Right cardiac atrium (tissue), 5 donors: ENCODE measurements at regions not wholly inside any gene's neighbourhood (a gene's known extent, or its start where the extent isn't known, plus 50 kb on each side); places are given as distances from the start of the nearest gene placed in this dataset.

Experiments
- ATAC-seq, 2 donors: fragments of 200-7000 bp; cut with Tn5 transposase; one replicate each; pipeline versions ENCODE4 v1.8.0 to v1.9.1; 2020; ENCODE audit warnings: moderate library complexity in 2 of 2, mild to moderate bottlenecking in 1 of 2
- DNase-seq, 3 donors: peaks; one replicate each; pipeline ENCODE4 v3.0.0-alpha.2; 2020
- H3K27ac ChIP-seq: one replicate; pipeline ENCODE4 v1.5.1; 2013; ENCODE audit warnings: mild to moderate bottlenecking, low read length, control low read depth, moderate library complexity
- H3K27me3 ChIP-seq: one replicate; pipeline ENCODE4 v1.6.1; 2013; ENCODE audit not compliant: control insufficient read depth, insufficient read depth
- H3K4me1 ChIP-seq: one replicate; pipeline ENCODE4 v1.6.1; 2013; ENCODE audit warnings: low read length; ENCODE audit not compliant: control insufficient read depth, insufficient read depth
- H3K4me3 ChIP-seq: one replicate; pipeline ENCODE4 v1.5.1; 2013; ENCODE audit warnings: low read length, control low read depth
- H3K9me3 ChIP-seq: one replicate; pipeline ENCODE4 v1.6.1; 2013; ENCODE audit warnings: low read length; ENCODE audit not compliant: control insufficient read depth
- WGBS: extraction: QIAGEN DNeasy Blood & Tissue Kit; methylation state at CpG from one replicate; pipeline ENCODE4 v1.1.7; 2013; 5-methylcytosine and 5-hydroxymethylcytosine counted together
- intact Hi-C, 4 donors: fragments of 100-400 bp; cut with DNase I; formaldehyde crosslinking; loops; one replicate each; pipeline versions ENCODE4 v1.11.0 to v1.14.0; 2022 to 2023
- donor health status: healthy with polysubstance abuse.
- donor health status: DM: no; HTN: yes; CAD: no.
- donor health status: DM: no; HTN: no; CAD: no.
- donor health status: DM: no; HTN: yes; CAD: no; lungs with severe emphysema.
- donor health status: DM: yes; HTN: yes; CAD: no.

DNA sequence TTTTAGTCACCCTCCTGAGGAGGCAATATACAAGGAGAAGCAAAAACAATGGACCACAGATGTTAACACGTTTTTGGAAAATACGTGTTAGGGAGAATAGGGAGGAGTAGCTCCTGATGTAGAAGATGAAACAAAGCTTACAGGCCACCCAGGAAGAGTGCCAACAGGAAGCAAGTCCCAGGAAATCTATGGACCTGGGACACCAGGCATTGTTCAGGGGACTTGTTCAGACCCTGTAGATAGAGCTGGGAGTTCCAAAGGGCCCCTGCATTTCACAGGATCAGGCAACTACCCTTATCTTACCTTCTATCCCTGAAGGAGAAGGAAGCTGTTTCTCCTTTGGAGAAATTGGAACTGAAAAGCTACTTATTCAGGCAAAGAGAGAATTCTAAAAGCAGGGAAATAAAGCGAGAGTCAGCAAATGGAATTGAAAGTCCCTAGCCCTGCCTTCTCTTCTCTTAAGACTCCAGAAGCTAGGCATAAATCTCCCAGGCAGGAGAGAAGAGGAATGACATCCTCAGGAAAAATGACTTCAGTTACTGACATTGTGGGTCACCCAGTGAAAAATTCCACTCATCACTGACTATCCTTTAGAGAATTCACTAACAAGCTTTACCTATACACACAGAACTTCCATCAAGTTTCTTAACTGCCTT lies 77.7 kb upstream of the FAM3C start:
- Histone ChIP-seq H3K4me3 (no peak overlapping the region), H3K4me1 (no peaks in the 10 kb centered on the region), H3K27ac (no peak overlapping the region), H3K27me3 (no peaks in the 10 kb centered on the region), H3K9me3 (no peaks in the 10 kb centered on the region)
- 67% methylated on average over 3 of the region's 3 CpGs for WGBS
- no peak for ATAC-seq
- no peak for DNase-seq
- intact Hi-C loops: no loop called here

DNA sequence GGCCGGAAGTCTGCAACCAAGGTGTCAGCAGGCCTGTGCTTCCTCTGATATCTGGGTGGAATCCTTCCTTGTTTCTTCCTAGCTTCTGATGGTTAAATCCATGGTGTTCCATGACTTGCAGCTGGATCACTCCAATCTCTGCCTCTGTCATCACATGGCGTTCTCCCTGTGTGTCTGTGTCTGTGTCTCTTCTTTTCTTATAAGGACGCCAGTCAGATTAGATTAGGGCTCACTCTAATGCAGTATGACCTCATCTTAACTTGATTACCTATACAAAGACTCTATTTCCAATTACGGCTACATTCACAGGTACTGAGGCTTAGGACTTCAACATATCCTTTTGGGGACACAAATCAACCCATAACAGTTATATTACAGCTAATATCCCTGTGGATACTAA lies 70.3 kb upstream of the FAM3C start:
- DNase-seq (no peak), ATAC-seq (no peak)
- H3K4me1 ChIP-seq: no peaks in the 10 kb centered on the region
- H3K9me3 ChIP-seq: no peaks in the 10 kb centered on the region
- no peak overlapping the region for H3K27ac ChIP-seq
- H3K27me3 ChIP-seq: no peaks in the 10 kb centered on the region
- intact Hi-C loops: no loop called here
- H3K4me3 ChIP-seq: no peak overlapping the region
- 81% methylated on average over 4 of the region's 4 CpGs for WGBS

DNA sequence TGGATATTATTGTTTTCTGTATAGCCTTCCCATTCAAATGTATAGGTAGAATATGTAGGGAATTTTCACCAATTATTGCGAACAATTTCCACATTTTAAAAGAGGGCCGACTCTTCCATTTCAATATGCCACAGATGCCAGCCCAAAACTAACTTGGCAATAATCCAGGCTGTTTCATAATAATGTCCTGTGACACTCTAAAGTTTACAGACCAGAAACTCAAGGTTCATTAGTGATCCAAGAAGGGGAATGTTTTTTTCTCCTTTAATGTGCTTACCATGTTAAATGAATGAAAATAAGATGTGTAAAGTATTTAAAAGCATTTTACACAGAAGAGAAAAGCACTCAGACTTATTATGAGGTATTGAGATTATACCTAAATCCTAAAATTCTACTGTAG lies 63.0 kb upstream of the FAM3C start:
- 86% methylated on average over 2 of the region's 2 CpGs for WGBS
- no peak for ATAC-seq
- intact Hi-C loops: no loop called here

GRCh38 chr7:121456785-121457359 lies 60.8 kb upstream of the FAM3C start:
- H3K27me3 ChIP-seq: no peaks in the 10 kb centered on the region
- no peak for DNase-seq
- 92% methylated on average over 3 of the region's 3 CpGs for WGBS
- ATAC-seq: no peak
- H3K27ac ChIP-seq: no peak overlapping the region
- intact Hi-C loops: no loop called here
- no peaks in the 10 kb centered on the region for H3K9me3 ChIP-seq
- no peak overlapping the region for H3K4me3 ChIP-seq
- no peaks in the 10 kb centered on the region for H3K4me1 ChIP-seq

More for the DNA sequence above, 63.0 kb upstream of the FAM3C start:
- H3K27ac ChIP-seq: no peak overlapping the region
- no peaks in the 10 kb centered on the region for H3K4me1 ChIP-seq
- no peaks in the 10 kb centered on the region for H3K9me3 ChIP-seq
- H3K4me3 ChIP-seq: no peak overlapping the region
- DNase-seq: no peak
- H3K27me3 ChIP-seq: no peaks in the 10 kb centered on the region

DNA sequence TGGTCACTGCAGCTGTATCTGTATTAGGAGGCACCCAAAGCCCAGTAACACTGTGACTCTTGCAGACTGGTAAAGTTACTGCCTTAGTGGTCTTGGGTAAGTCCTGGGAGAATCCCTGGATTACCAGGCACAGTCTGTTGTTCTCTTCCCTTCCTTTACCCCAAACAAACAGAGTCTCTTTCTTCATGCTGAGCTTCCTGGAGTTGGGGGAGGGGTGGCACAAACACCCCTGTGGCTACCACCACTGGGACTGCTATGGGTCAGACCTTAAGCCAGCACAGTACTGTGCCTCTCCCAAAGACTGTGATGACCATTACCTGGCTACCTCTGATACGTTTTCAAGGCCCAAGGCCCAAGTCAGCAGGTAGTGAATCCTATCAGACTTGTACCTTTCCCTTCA lies 59.9 kb upstream of the FAM3C start:
- intact Hi-C loops: no loop called here
- ATAC-seq (no peak), DNase-seq (no peak)
- Histone ChIP-seq H3K27ac (no peak overlapping the region), H3K4me1 (no peaks in the 10 kb centered on the region), H3K27me3 (no peaks in the 10 kb centered on the region), H3K9me3 (no peaks in the 10 kb centered on the region), H3K4me3 (no peak overlapping the region)
- WGBS: 91% methylated on average over 1 of the region's 1 CpG

DNA sequence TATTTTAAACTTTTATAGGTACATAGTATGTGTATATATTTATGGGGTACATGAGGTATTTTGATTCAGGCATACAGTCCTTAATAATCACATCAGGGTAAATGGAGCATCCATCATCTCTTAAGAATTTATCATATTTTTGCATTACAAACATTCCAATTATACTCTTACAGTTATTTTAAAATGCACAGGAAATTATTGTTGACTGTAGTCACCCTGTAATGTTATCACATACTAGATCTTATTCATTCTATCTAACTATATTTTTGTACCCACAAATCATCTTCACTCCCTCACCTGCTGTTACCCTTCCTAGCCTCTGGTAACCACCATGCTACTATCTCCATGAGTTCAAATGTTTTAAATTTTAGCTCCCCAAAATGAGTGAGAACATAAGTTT lies 56.3 kb upstream of the FAM3C start:
- no peaks in the 10 kb centered on the region for H3K9me3 ChIP-seq
- H3K27me3 ChIP-seq: no peaks in the 10 kb centered on the region
- intact Hi-C loops: no loop called here
- DNase-seq (no peak), ATAC-seq (no peak)
- no peak overlapping the region for H3K4me3 ChIP-seq
- H3K27ac ChIP-seq: no peak overlapping the region
- no peaks in the 10 kb centered on the region for H3K4me1 ChIP-seq

- no peak for DNase-seq
- H3K9me3 ChIP-seq: no peaks in the 10 kb centered on the region
- no peak overlapping the region for H3K4me3 ChIP-seq
- H3K27ac ChIP-seq: no peak overlapping the region
- no peaks in the 10 kb centered on the region for H3K27me3 ChIP-seq
- no peaks in the 10 kb centered on the region for H3K4me1 ChIP-seq
- 84% methylated on average over 5 of the region's 5 CpGs for WGBS
- intact Hi-C loops: no loop called here
- ATAC-seq: no peak
These were observed 55.4 kb upstream of the FAM3C start for GRCh38 chr7:121451367-121452094.

- no peaks in the 10 kb centered on the region for H3K4me1 ChIP-seq
- DNase-seq (no peak), ATAC-seq (no peak)
- H3K27me3 ChIP-seq: no peaks in the 10 kb centered on the region
- 90% methylated on average over 2 of the region's 2 CpGs for WGBS
- intact Hi-C loops: no loop called here
- H3K9me3 ChIP-seq: no peaks in the 10 kb centered on the region
- H3K27ac ChIP-seq: no peak overlapping the region
- no peak overlapping the region for H3K4me3 ChIP-seq
These were observed 54.6 kb upstream of the FAM3C start for GRCh38 chr7:121450631-121451198.

- 60% methylated on average over 1 of the region's 1 CpG for WGBS
- ATAC-seq (no peak), DNase-seq (no peak)
- Histone ChIP-seq H3K27ac (no peak overlapping the region), H3K4me1 (no peaks in the 10 kb centered on the region), H3K27me3 (no peaks in the 10 kb centered on the region), H3K9me3 (no peaks in the 10 kb centered on the region), H3K4me3 (no peak overlapping the region)
- intact Hi-C loops: no loop called here
These were observed 53.7 kb upstream of the FAM3C start for GRCh38 chr7:121449735-121450240.

GRCh38 chr7:121449329-121449728 lies 53.2 kb upstream of the FAM3C start:
- H3K27ac ChIP-seq: no peak overlapping the region
- intact Hi-C loops: no loop called here
- DNase-seq: no peak
- H3K4me1 ChIP-seq: no peaks in the 10 kb centered on the region
- WGBS: 72% methylated on average over 3 of the region's 3 CpGs
- no peaks in the 10 kb centered on the region for H3K27me3 ChIP-seq
- no peaks in the 10 kb centered on the region for H3K9me3 ChIP-seq
- ATAC-seq: no peak
- H3K4me3 ChIP-seq: no peak overlapping the region

DNA sequence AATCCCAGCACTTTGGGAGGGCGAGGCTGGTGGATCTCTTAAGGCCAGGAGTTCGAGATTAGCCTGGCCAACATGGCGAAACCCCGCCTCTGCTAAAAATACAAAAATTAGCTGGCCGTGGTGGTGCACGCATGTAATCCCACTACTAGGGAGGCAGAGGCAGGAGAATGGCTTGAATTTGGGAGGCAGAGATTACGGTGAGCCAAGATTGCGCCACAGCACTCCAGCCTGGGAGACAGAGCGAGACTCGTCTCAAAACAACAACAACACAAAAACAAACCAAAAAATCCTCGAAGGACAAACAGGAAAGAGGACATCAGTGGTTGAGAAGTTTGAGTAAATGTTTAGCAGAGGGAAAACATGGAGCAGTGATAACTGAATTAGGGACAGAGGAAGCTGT lies 52.3 kb upstream of the FAM3C start:
- DNase-seq (no peak), ATAC-seq (no peak)
- WGBS: 84% methylated on average over 11 of the region's 11 CpGs
- H3K9me3 ChIP-seq: no peaks in the 10 kb centered on the region
- no peaks in the 10 kb centered on the region for H3K27me3 ChIP-seq
- no peaks in the 10 kb centered on the region for H3K4me1 ChIP-seq
- no peak overlapping the region for H3K4me3 ChIP-seq
- no peak overlapping the region for H3K27ac ChIP-seq
- intact Hi-C loops: no loop called here
